HUES48 (cell line): ENCODE measurements at regions not wholly inside any gene's neighbourhood (a gene's known extent, or its start where the extent isn't known, plus 50 kb on each side); places are given as distances from the start of the nearest gene placed in this dataset.

Experiments used
- H3K27ac ChIP-seq: one replicate; pipeline ENCODE4 v1.7.0; 2013; ENCODE audit warnings: low read depth, low read length, inconsistent platforms
- H3K27me3 ChIP-seq: 2 replicates; pipeline ENCODE4 v1.6.1; 2013; ENCODE audit warnings: mild to moderate bottlenecking, low read length; ENCODE audit not compliant: control insufficient read depth, insufficient read depth
- H3K36me3 ChIP-seq: 2 replicates; pipeline ENCODE4 v1.6.1; 2013; ENCODE audit warnings: low read length; ENCODE audit not compliant: control insufficient read depth, insufficient read depth
- H3K4me1 ChIP-seq: 2 replicates; pipeline ENCODE4 v1.6.1; 2013; ENCODE audit warnings: mild to moderate bottlenecking, low read length; ENCODE audit not compliant: control insufficient read depth, insufficient read depth
- H3K4me3 ChIP-seq: 2 replicates; pipeline ENCODE4 v1.5.1; 2013; ENCODE audit warnings: mild to moderate bottlenecking, low read depth, low read length
- H3K9ac ChIP-seq: 2 replicates; pipeline ENCODE4 v1.6.1; 2013; ENCODE audit warnings: mild to moderate bottlenecking, low read depth, low read length, moderate library complexity
- H3K9me3 ChIP-seq: 2 replicates; pipeline ENCODE4 v1.6.1; 2013; ENCODE audit warnings: low read length; ENCODE audit not compliant: control insufficient read depth, insufficient read depth

DNA sequence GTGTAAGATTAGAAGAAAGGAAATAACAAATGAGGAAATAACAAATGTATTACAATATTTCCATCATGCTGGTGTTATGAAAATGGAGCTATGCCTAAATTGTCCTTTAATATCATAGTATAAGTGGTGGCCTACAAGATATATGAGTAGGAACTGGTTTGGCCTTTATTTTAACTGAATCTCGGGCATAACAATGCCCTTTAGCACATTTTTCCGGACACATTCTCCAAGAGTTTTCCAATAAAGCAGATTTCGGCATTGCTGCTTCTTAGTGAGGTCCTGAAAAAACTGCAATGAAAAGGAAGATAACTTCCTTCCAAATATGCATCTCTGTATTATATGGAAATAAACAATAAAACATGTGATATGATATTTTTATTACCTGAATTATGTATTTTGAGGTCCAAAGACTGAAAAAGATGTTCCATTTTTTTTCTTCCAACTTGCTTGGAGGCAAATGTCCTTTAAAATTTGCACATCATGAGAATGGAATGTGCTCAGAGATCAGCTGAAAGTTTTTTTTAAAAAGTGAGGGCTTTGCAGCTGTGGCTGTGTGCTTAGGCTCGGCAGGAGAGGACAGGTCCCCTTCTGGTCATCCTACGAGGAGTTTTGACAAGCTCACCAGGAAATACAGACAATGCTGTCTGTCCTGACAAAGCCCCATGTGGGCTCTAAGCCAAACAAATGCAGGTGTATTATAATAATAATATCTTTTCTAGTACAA lies 132.3 kb upstream of the RND3 start:
- Histone ChIP-seq H3K4me3 (no peak overlapping the region), H3K9ac (no peak overlapping the region), H3K27ac (no peak overlapping the region)

DNA sequence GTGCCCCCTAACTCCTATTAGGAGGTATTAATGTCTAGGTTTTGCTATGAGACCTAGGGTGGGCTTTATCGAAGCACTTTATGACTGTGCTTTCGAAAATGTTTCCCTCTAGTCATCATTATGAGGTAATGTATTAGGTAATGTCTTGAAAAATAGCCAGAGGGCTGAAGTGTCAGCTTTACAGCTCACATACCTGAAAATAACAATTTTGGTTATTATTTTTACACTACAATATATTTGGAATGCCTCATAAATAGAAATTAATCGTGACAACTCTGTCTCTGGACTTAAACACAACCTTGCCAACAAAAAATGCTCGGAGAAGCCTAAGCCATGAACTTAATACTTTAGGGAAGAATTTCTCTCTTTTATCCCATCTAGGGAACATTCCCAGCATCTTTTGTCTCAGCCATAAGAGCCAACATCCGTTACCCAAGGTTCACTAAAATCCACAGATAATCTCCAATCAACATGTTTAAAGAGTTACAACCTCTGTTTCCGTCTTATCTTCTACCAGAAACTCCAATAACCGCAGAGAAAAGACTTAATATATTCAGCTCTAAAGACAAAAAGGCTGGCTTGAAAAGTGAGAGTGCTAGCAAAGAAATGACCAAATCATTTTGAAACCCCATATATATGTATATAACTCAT lies 130.9 kb upstream of the RND3 start:
- Histone ChIP-seq H3K27ac (no peak overlapping the region), H3K4me3 (no peak overlapping the region), H3K9ac (no peak overlapping the region), H3K36me3 (no peaks in the 10 kb centered on the region), H3K4me1 (0 out of 2 replicates have a peak, but pooled peaks cover 7% of the 10 kb centered on the region), H3K27me3 (no peaks in the 10 kb centered on the region), H3K9me3 (no peaks in the 10 kb centered on the region)

More for the DNA sequence above, 132.3 kb upstream of the RND3 start:
- Histone ChIP-seq H3K27me3 (no peaks in the 10 kb centered on the region), H3K4me1 (0 out of 2 replicates have a peak, but pooled peaks cover 7% of the 10 kb centered on the region), H3K9me3 (no peaks in the 10 kb centered on the region), H3K36me3 (no peaks in the 10 kb centered on the region)

DNA sequence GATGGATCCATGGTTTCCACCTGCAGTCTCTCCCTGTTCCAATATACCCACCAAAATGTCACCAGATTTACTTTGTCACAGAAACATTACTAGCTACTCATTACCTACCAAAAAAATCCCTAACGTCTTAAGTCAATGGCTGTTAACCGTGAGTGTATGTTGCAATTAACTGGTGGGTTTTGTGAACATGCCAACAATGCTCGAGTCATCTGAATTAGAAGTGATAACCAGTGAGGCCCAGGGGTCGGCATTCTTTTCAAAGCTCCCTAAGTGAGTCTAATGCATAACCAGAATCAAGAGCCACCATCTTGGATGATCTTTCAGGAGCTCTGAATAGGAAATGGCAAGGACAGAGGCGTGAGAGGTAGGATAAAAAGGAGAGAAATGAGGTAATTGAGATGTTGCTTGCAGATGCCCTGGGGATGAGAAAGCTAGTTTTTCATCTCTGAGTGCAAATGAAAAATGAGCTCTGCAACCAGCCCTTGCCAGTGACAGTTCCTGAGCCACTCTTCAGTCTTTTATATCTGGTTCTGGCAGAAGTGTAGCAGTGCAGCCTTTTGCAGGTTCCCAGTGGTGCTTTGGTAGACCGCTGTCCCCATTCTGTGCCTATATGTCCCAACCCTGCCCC lies 130.0 kb upstream of the RND3 start:
- Histone ChIP-seq H3K27ac (no peak overlapping the region), H3K9me3 (no peaks in the 10 kb centered on the region), H3K36me3 (no peaks in the 10 kb centered on the region), H3K4me1 (0 out of 2 replicates have a peak, but pooled peaks cover 7% of the 10 kb centered on the region), H3K4me3 (no peak overlapping the region), H3K9ac (no peak overlapping the region), H3K27me3 (no peaks in the 10 kb centered on the region)

DNA sequence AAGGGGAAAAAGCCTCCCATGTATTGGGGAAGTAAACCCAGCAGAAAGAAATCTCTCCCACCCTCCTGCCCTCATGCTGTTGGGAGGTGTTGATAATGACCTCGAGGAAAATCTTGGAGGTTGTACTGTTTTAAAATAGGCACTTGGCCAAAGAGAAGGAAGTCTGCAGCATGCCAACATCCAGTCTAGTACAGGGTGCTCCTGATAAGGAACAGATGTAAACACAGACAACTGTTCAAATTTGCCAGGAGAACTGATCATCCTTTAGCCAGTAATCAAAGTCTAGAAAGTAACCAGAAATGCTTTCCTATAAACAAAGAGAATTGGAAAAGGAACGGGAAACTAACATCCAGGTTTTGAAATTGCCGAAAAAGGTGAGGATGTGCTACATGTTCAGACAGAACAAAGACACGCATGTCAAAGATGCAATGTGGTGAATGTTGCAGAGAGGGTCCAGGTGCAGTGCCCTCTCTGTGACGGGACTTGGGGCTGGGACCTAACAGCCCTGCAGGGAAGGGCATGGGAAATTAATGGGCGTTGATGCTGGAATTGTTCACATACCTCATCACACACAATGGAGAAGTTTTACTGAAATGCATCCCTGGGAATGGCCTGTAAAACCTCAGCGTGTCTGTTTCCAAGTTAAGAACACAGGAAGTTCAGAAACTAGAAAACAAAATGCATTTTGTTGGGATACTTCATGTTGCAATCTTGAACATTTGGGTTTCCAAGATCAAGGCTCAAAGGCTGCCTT lies 125.7 kb upstream of the RND3 start:
- Histone ChIP-seq H3K4me1 (peaks cover 2% of the 10 kb centered on the region; the same call in 1 of the 2 replicates), H3K4me3 (no peak overlapping the region), H3K27me3 (no peaks in the 10 kb centered on the region), H3K36me3 (no peaks in the 10 kb centered on the region), H3K27ac (no peak overlapping the region), H3K9ac (no peak overlapping the region), H3K9me3 (no peaks in the 10 kb centered on the region)

DNA sequence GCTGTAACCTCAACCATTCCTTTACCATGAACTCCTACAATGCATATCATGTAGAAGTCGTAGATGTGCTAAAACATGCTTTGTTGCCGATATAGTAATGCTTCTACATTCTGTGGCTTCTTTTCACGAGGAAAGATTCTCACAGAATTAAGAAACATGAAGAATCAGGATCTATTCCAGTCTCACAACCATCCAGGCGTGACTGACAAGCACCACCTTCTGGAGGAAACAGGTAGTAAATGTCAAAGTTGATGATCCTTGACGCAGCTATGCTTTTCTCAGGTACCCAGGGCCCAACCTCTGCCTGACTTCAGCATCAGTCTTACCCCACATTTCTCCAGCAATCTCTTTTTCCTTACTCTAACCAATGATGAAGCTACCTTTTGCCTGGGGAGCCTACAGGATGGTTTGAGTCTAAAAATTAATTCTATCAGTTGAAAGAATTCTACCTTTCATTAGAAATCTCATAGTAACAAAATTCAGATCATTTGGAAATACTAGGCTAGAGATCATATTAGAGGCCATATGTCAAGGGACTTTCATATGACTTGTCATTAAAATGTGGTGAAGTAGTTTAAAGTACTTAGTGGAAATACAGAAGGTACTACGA lies 123.3 kb upstream of the RND3 start:
- Histone ChIP-seq H3K36me3 (no peaks in the 10 kb centered on the region), H3K27me3 (no peaks in the 10 kb centered on the region), H3K27ac (no peak overlapping the region), H3K4me3 (no peak overlapping the region), H3K9me3 (no peaks in the 10 kb centered on the region), H3K9ac (no peak overlapping the region), H3K4me1 (peaks cover 8% of the 10 kb centered on the region)

DNA sequence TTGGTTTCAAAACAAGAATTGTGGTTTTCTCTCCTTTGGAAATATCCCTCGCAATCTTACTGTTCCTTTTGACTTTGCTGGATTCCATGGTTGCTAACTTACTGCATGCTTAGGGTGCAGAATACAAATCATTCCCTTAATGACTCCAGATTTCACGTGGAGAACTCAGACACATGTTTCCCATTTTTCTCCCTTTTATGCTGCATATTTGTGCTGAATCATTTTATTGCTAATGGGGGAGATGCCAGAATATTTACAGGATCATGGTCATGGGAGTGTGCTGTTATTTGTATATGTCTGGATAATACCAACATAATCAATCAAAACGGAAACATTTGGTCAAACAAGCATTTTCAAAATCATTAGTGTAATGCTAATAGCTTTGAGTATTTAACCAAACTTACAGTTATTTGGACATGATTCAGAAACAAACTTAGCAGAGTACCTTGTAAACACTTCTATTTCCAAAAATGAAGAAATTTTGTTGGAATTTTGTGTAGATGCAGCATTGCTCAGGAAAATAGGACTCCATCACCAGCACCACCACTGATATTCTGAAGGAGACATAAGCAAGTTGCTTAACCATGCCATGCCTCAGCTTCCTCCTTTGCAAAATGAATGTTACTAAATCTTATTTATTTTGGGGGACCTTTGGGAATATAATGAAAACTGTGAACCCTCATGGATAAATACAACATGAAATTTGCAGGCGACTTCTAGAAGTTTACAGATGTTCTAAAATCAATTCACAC lies 122.5 kb upstream of the RND3 start:
- H3K27ac ChIP-seq: no peak overlapping the region
- H3K9me3 ChIP-seq: no peaks in the 10 kb centered on the region
- no peak overlapping the region for H3K9ac ChIP-seq
- H3K4me3 ChIP-seq: no peak overlapping the region
- peaks cover 8% of the 10 kb centered on the region for H3K4me1 ChIP-seq
- no peaks in the 10 kb centered on the region for H3K36me3 ChIP-seq
- no peaks in the 10 kb centered on the region for H3K27me3 ChIP-seq

DNA sequence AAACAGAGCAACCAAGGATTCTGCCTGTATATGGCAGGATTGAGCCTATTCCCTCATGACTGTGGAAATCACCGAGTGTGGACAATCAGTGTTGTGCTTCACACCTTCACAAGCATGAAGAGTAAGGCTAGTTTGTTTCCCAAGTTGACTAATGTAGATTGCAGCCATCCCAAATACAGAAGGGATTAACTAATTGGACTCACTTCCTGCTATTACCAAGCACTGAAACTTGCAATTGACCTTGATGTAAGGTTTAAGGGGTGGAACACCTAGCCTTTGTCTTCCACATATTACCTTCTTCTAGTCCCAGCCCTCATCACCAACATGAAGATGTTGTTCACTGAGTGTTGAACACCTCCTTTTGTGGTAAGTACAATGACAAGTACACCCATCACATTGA lies 120.9 kb upstream of the RND3 start:
- Histone ChIP-seq H3K9me3 (no peaks in the 10 kb centered on the region), H3K4me1 (peaks cover 8% of the 10 kb centered on the region), H3K36me3 (no peaks in the 10 kb centered on the region), H3K27ac (no peak overlapping the region), H3K9ac (no peak overlapping the region), H3K27me3 (no peaks in the 10 kb centered on the region), H3K4me3 (no peak overlapping the region)

DNA sequence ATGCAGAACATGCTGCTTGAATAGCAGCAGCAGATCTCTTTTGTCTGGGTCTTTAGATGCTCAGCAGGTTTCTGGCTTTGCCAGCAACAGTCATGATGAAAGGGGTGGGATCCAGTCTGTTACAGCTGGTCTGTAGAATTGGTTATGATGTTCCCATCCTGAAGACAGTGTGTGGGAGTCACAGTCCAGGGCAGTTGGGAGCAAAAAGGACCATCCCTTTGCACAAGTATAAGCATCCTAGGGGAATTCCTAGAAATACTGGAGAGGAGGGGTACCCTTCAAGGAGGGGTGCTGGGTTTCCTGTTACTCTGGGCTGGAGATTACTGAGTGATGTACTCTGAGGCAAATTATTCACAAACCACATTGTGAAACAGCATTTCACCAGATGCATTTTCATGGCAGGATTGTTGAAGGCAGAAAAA lies 119.9 kb upstream of the RND3 start:
- H3K4me1 ChIP-seq: peaks cover 8% of the 10 kb centered on the region
- H3K9ac ChIP-seq: no peak overlapping the region

DNA sequence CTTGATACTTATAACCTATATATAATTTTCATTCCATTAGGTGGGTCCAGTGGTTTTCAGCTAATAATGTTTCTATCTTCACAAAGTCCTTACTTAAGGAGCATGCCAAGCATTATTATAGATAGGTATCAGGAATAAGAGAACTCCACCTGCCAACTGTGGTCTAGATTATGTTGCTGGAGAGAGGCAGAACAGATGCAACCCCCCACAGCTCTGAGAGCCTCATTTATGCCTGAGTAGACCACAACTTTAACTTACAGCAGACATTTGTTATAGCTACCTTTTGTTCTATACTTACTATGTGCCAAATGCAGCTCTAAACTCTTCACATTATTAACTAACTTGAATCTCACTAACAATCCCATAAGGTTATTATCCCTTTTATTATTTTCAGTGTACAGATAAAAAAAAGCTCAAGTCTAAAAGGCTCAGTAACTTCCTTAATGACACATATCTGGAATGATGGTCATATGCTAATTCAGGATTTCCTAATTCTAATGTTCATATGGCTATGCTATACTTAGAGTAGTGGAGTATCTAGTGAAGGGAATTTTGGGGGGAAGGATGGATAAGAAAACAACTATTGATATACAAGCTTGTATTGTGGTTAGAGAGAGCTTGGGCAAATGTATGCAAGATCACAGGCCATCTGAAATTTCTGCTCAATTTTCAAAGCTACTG lies 119.1 kb upstream of the RND3 start:
- Histone ChIP-seq H3K36me3 (no peaks in the 10 kb centered on the region), H3K4me1 (peaks cover 8% of the 10 kb centered on the region), H3K27me3 (no peaks in the 10 kb centered on the region), H3K27ac (no peak overlapping the region), H3K4me3 (no peak overlapping the region), H3K9me3 (no peaks in the 10 kb centered on the region), H3K9ac (no peak overlapping the region)

More for the DNA sequence above, 119.9 kb upstream of the RND3 start:
- no peaks in the 10 kb centered on the region for H3K36me3 ChIP-seq
- no peak overlapping the region for H3K27ac ChIP-seq
- H3K27me3 ChIP-seq: no peaks in the 10 kb centered on the region
- H3K9me3 ChIP-seq: no peaks in the 10 kb centered on the region
- H3K4me3 ChIP-seq: no peak overlapping the region

DNA sequence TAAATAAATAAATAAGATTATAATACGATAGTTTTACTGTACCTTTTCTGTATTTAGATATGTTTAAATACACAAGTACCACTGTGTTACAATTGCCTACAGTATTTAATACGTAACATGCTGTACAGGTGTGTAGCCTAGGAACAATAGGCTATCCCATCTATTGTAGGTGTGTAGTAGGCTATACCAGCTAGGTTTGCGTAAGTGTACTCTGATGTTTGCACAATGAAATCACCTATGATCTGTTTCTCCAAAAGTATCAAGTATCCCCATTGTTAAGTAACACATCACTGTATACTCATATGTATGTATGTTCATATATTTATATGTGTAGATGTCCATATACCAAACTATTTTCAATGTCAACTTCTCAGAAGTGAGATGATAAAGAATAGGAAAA lies 118.2 kb upstream of the RND3 start:
- Histone ChIP-seq H3K9me3 (no peaks in the 10 kb centered on the region), H3K9ac (no peak overlapping the region), H3K4me3 (no peak overlapping the region), H3K36me3 (no peaks in the 10 kb centered on the region), H3K27me3 (no peaks in the 10 kb centered on the region), H3K4me1 (peaks cover 8% of the 10 kb centered on the region), H3K27ac (no peak overlapping the region)
